ENCODE measurements at regions not wholly inside any gene's neighbourhood (a gene's known extent, or its start where the extent isn't known, plus 50 kb on each side); places are given as distances from the start of the nearest gene placed in this dataset.
A peak's percentile ranks its signal among the peaks of the same experiment; 100 is the strongest.

DNA sequence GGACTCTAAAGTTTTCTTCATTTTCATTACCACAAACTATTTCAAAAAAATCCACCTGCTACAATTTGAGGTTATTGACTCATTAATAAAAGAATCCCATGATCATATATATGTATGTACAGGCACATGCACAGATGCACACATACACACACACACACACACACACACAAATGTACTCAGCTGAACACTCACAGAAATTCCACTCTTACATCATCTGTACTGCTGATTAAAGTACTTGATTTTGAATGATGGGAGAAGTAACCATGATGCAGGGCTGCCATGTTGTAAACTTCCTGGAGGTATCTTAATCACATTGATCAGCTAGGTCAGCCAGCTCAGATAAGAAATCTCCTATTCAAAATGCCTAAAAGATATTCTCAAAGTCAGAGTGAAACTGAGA, 1313.2 kb upstream of the NRXN1 start:
- Mint-ChIP-seq H3K27ac (peak overlapping the region; percentile 84; the same call in 1 of the 2 replicates), H3K4me3 (no peak overlapping the region), H3K27me3 (ENCODE audit: insufficient read depth, low read depth, poor library complexity) (peaks cover 2% of the 10 kb centered on the region), H3K9me3 (no peaks in the 10 kb centered on the region), H3K4me1 (peaks cover 40% of the 10 kb centered on the region), H3K36me3 (ENCODE audit: low read depth) (no peaks in the 10 kb centered on the region)
- Histone ChIP-seq H2AFZ (no peak overlapping the region), H3K4me3 (no peak overlapping the region), H3K79me2 (replicated peaks; ENCODE audit: insufficient read depth) (no peaks in the 10 kb centered on the region), H3K36me3 (ENCODE audit: insufficient read depth) (no peaks in the 10 kb centered on the region), H3K4me1 (ENCODE audit: insufficient read depth) (peaks cover 38% of the 10 kb centered on the region), H3K4me2 (0 out of 2 replicates have a peak overlapping the region, but pooled peaks have one; percentile 3), H3F3A (replicated peaks; ENCODE audit: low read depth) (no peaks in the 10 kb centered on the region), H3K27ac (ENCODE audit: low read depth) (no peak overlapping the region), H3K27me3 (ENCODE audit: insufficient read depth) (no peaks in the 10 kb centered on the region), H4K20me1 (replicated peaks; ENCODE audit: insufficient read depth) (no peaks in the 10 kb centered on the region), H3K9me2 (ENCODE audit: insufficient read depth) (no peaks in the 10 kb centered on the region)
- DNase-seq (ENCODE audit: low spot score): no peak
- ATAC-seq: no peak
- TF ChIP-seq JUNB (IDR thresholded peaks at IDR 0.05; ENCODE audit: unreplicated experiment) (no peak), ZNF114 (CRISPR knock-in tag; IDR thresholded peaks at IDR 0.05) (no peak), STAT1 (IDR thresholded peaks at IDR 0.05; ENCODE audit: unreplicated experiment) (no peak), ZNF331 (CRISPR knock-in tag; IDR thresholded peaks at IDR 0.05; ENCODE audit: low read depth) (no peak), NANOG (IDR thresholded peaks at IDR 0.05; ENCODE audit: borderline replicate concordance) (no peak), CREB1 (CRISPR knock-in tag; IDR thresholded peaks at IDR 0.05; ENCODE audit: low read depth) (no peak), EZH2phosphoT487 (IDR thresholded peaks at IDR 0.05; ENCODE audit: unreplicated experiment) (no peak), EZH2 (IDR thresholded peaks at IDR 0.05; ENCODE audit: low read depth, unreplicated experiment) (no peak), POLR2AphosphoS5 (IDR thresholded peaks at IDR 0.05; ENCODE audit: low read depth) (no peak)
- TF ChIP-seq, protein P1, sequence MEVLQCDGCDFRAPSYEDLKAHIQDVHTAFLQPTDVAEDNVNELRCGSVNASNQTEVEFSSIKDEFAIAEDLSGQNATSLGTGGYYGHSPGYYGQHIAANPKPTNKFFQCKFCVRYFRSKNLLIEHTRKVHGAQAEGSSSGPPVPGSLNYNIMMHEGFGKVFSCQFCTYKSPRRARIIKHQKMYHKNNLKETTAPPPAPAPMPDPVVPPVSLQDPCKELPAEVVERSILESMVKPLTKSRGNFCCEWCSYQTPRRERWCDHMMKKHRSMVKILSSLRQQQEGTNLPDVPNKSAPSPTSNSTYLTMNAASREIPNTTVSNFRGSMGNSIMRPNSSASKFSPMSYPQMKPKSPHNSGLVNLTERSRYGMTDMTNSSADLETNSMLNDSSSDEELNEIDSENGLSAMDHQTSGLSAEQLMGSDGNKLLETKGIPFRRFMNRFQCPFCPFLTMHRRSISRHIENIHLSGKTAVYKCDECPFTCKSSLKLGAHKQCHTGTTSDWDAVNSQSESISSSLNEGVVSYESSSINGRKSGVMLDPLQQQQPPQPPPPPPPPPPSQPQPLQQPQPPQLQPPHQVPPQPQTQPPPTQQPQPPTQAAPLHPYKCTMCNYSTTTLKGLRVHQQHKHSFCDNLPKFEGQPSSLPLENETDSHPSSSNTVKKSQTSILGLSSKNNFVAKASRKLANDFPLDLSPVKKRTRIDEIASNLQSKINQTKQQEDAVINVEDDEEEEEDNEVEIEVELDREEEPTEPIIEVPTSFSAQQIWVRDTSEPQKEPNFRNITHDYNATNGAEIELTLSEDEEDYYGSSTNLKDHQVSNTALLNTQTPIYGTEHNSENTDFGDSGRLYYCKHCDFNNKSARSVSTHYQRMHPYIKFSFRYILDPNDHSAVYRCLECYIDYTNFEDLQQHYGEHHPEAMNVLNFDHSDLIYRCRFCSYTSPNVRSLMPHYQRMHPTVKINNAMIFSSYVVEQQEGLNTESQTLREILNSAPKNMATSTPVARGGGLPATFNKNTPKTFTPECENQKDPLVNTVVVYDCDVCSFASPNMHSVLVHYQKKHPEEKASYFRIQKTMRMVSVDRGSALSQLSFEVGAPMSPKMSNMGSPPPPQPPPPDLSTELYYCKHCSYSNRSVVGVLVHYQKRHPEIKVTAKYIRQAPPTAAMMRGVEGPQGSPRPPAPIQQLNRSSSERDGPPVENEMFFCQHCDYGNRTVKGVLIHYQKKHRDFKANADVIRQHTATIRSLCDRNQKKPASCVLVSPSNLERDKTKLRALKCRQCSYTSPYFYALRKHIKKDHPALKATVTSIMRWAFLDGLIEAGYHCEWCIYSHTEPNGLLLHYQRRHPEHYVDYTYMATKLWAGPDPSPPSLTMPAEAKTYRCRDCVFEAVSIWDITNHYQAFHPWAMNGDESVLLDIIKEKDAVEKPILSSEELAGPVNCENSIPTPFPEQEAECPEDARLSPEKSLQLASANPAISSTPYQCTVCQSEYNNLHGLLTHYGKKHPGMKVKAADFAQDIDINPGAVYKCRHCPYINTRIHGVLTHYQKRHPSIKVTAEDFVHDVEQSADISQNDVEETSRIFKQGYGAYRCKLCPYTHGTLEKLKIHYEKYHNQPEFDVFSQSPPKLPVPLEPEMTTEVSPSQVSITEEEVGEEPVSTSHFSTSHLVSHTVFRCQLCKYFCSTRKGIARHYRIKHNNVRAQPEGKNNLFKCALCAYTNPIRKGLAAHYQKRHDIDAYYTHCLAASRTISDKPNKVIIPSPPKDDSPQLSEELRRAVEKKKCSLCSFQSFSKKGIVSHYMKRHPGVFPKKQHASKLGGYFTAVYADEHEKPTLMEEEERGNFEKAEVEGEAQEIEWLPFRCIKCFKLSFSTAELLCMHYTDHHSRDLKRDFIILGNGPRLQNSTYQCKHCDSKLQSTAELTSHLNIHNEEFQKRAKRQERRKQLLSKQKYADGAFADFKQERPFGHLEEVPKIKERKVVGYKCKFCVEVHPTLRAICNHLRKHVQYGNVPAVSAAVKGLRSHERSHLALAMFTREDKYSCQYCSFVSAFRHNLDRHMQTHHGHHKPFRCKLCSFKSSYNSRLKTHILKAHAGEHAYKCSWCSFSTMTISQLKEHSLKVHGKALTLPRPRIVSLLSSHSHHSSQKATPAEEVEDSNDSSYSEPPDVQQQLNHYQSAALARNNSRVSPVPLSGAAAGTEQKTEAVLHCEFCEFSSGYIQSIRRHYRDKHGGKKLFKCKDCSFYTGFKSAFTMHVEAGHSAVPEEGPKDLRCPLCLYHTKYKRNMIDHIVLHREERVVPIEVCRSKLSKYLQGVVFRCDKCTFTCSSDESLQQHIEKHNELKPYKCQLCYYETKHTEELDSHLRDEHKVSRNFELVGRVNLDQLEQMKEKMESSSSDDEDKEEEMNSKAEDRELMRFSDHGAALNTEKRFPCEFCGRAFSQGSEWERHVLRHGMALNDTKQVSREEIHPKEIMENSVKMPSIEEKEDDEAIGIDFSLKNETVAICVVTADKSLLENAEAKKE (CRISPR knock-in tag; IDR thresholded peaks at IDR 0.05): no peak
- TF ChIP-seq, protein P2, sequence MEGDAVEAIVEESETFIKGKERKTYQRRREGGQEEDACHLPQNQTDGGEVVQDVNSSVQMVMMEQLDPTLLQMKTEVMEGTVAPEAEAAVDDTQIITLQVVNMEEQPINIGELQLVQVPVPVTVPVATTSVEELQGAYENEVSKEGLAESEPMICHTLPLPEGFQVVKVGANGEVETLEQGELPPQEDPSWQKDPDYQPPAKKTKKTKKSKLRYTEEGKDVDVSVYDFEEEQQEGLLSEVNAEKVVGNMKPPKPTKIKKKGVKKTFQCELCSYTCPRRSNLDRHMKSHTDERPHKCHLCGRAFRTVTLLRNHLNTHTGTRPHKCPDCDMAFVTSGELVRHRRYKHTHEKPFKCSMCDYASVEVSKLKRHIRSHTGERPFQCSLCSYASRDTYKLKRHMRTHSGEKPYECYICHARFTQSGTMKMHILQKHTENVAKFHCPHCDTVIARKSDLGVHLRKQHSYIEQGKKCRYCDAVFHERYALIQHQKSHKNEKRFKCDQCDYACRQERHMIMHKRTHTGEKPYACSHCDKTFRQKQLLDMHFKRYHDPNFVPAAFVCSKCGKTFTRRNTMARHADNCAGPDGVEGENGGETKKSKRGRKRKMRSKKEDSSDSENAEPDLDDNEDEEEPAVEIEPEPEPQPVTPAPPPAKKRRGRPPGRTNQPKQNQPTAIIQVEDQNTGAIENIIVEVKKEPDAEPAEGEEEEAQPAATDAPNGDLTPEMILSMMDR (conservative IDR thresholded peaks at IDR 0.05; ENCODE audit: low read depth in 2 of 2): no peak
- TF ChIP-seq, protein P3, sequence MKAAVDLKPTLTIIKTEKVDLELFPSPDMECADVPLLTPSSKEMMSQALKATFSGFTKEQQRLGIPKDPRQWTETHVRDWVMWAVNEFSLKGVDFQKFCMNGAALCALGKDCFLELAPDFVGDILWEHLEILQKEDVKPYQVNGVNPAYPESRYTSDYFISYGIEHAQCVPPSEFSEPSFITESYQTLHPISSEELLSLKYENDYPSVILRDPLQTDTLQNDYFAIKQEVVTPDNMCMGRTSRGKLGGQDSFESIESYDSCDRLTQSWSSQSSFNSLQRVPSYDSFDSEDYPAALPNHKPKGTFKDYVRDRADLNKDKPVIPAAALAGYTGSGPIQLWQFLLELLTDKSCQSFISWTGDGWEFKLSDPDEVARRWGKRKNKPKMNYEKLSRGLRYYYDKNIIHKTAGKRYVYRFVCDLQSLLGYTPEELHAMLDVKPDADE (IDR thresholded peaks at IDR 0.05): no peak
- TF ChIP-seq, protein P4, sequence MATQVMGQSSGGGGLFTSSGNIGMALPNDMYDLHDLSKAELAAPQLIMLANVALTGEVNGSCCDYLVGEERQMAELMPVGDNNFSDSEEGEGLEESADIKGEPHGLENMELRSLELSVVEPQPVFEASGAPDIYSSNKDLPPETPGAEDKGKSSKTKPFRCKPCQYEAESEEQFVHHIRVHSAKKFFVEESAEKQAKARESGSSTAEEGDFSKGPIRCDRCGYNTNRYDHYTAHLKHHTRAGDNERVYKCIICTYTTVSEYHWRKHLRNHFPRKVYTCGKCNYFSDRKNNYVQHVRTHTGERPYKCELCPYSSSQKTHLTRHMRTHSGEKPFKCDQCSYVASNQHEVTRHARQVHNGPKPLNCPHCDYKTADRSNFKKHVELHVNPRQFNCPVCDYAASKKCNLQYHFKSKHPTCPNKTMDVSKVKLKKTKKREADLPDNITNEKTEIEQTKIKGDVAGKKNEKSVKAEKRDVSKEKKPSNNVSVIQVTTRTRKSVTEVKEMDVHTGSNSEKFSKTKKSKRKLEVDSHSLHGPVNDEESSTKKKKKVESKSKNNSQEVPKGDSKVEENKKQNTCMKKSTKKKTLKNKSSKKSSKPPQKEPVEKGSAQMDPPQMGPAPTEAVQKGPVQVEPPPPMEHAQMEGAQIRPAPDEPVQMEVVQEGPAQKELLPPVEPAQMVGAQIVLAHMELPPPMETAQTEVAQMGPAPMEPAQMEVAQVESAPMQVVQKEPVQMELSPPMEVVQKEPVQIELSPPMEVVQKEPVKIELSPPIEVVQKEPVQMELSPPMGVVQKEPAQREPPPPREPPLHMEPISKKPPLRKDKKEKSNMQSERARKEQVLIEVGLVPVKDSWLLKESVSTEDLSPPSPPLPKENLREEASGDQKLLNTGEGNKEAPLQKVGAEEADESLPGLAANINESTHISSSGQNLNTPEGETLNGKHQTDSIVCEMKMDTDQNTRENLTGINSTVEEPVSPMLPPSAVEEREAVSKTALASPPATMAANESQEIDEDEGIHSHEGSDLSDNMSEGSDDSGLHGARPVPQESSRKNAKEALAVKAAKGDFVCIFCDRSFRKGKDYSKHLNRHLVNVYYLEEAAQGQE (IDR thresholded peaks at IDR 0.05; ENCODE audit: unreplicated experiment): no peak

Data from GM23338 (cell line).